Ovary (tissue), 7 donors: ENCODE measurements at regions not wholly inside any gene's neighbourhood (a gene's known extent, or its start where the extent isn't known, plus 50 kb on each side); places are given as distances from the start of the nearest gene placed in this dataset.

Source experiments
- DNase-seq, 5 donors: peaks; one replicate each; pipeline ENCODE4 v3.0.0-alpha.2; 2019 to 2020
- H3K27ac ChIP-seq, 2 donors: fragments of 200-600 bp; one replicate each; pipeline versions ENCODE4 v1.5.1 to v1.8.0; 2019 to 2022
- H3K27me3 ChIP-seq: fragments of 200-600 bp; one replicate; pipeline ENCODE4 v1.8.0; 2022
- H3K36me3 ChIP-seq: fragments of 200-600 bp; sonication (generic); one replicate; pipeline ENCODE4 v1.5.1; 2019
- H3K4me1 ChIP-seq: one replicate; pipeline ENCODE4 v1.8.1; 2013; ENCODE audit warnings: mild to moderate bottlenecking, moderate library complexity; ENCODE audit not compliant: insufficient read depth
- H3K4me3 ChIP-seq: fragments of 200-600 bp; sonication (generic); one replicate; pipeline ENCODE4 v1.5.1; 2017
- H3K9me3 ChIP-seq, 2 donors: fragments of 200-600 bp in 1 of 2; sonication (generic) in 1 of 2; one replicate each; pipeline versions ENCODE4 v1.5.1 to v1.8.1; 2013 to 2019; ENCODE audit warnings: mild to moderate bottlenecking in 1 of 2, moderate library complexity in 1 of 2
- EP300 ChIP-seq: sonication (generic); formaldehyde crosslinking; IDR thresholded peaks from one replicate; pipeline ENCODE4 v1.6.1; 2017; ENCODE audit warnings: antibody characterized with exemption
- POLR2A ChIP-seq: fragments of 450-650 bp; IDR thresholded peaks from one replicate; pipeline ENCODE4 v1.6.1; 2017; ENCODE audit warnings: antibody characterized with exemption, mild to moderate bottlenecking, moderate library complexity
- WGBS, 3 donors: extraction: QIAGEN DNeasy Blood & Tissue Kit in 1 of 3; methylation state at CpG; one replicate each; pipeline versions ENCODE4 v1.1.5 to v1.1.7; 2013 to 2017; 5-methylcytosine and 5-hydroxymethylcytosine counted together
- intact Hi-C, 4 donors: fragments of 100-400 bp; cut with DNase I; formaldehyde crosslinking; loops; one replicate each; pipeline versions ENCODE4 v1.11.0 to v1.15.1; 2022 to 2023
- TF ChIP-seq, protein P1 (sequence below), 3 donors: fragments of 450-650 bp in 2 of 3; fragments of 200-600 bp in 1 of 3; IDR thresholded peaks; one replicate each; pipeline versions ENCODE4 v1.5.1 to v1.8.0; 2016 to 2022; ENCODE audit warnings: antibody characterized with exemption in 3 of 3, mild to moderate bottlenecking in 1 of 3
- donor health status: DM: no; HTN: no; CAD: no; lungs with moderate emphysema.
- donor health status: DM: no; HTN: no; CAD: no.
- donor health status: Bipolar disorder and iron deficiency.
- donor health status: DM: no; HTN: no; CAD: no.
- donor health status: DM: yes; HTN: yes; CAD: no.

GRCh38 chr3:40913641-40914040 is 285.7 kb upstream of the CTNNB1 start:
- Histone ChIP-seq H3K36me3 (no peaks in the 10 kb centered on the region), H3K9me3 (no peaks in the 10 kb centered on the region), H3K4me3 (no peak overlapping the region), H3K27me3 (no peaks in the 10 kb centered on the region), H3K4me1 (no peaks in the 10 kb centered on the region), H3K27ac (no peak overlapping the region)
- TF ChIP-seq EP300 (no peak), POLR2A (no peak)
- TF ChIP-seq, protein P1, sequence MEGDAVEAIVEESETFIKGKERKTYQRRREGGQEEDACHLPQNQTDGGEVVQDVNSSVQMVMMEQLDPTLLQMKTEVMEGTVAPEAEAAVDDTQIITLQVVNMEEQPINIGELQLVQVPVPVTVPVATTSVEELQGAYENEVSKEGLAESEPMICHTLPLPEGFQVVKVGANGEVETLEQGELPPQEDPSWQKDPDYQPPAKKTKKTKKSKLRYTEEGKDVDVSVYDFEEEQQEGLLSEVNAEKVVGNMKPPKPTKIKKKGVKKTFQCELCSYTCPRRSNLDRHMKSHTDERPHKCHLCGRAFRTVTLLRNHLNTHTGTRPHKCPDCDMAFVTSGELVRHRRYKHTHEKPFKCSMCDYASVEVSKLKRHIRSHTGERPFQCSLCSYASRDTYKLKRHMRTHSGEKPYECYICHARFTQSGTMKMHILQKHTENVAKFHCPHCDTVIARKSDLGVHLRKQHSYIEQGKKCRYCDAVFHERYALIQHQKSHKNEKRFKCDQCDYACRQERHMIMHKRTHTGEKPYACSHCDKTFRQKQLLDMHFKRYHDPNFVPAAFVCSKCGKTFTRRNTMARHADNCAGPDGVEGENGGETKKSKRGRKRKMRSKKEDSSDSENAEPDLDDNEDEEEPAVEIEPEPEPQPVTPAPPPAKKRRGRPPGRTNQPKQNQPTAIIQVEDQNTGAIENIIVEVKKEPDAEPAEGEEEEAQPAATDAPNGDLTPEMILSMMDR (IDR thresholded peaks at IDR 0.05) = no peak
- intact Hi-C loops = no loop called here
- no peak for DNase-seq
- WGBS, 3 donors = 80 to 87% (median 83%) methylated on average over 2 of the region's 2 CpGs

- Histone ChIP-seq H3K4me3 (no peak overlapping the region), H3K36me3 (no peaks in the 10 kb centered on the region), H3K27ac (no peak overlapping the region), H3K9me3 (no peaks in the 10 kb centered on the region), H3K27me3 (no peaks in the 10 kb centered on the region), H3K4me1 (no peaks in the 10 kb centered on the region)
- TF ChIP-seq, protein P1 (IDR thresholded peaks at IDR 0.05) = no peak
- TF ChIP-seq EP300 (no peak), POLR2A (no peak)
- intact Hi-C loops = no loop called here
- 64 to 73% (median 67%) methylated on average over 2 of the region's 2 CpGs for WGBS, 3 donors
- no peak for DNase-seq
Measured at GRCh38 chr3:40914475-40914874, 284.8 kb upstream of the CTNNB1 start.

DNA sequence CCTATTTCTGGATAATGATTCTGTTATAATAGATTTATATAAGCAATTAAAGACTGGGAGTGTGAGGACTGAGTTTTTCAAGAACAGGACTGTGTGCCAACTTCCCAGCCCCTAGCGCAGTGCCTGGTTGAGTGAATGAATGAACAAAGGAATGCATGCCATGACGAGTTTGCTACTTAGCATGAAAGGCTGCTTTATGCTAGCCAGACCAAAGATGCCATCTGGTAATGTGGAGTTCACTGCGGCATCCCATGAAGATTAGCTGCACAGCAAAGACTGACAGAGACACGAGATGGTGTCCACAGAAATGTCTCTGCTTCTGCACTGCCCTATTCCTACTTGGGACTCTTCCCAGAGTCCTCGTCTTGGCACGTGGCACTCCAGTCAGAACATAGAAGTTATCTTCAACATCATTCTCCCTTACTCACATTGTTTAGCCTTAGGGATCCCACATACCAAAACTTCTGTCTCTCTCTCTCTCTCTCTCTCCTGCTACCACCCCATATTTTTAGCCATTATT is 283.9 kb upstream of the CTNNB1 start:
- Histone ChIP-seq H3K4me1 (no peaks in the 10 kb centered on the region), H3K9me3 (no peaks in the 10 kb centered on the region), H3K4me3 (no peak overlapping the region), H3K36me3 (no peaks in the 10 kb centered on the region), H3K27me3 (no peaks in the 10 kb centered on the region), H3K27ac (no peak overlapping the region)
- intact Hi-C loops = no loop called here
- TF ChIP-seq EP300 = no peak
- TF ChIP-seq POLR2A = no peak
- TF ChIP-seq, protein P1 (IDR thresholded peaks at IDR 0.05) = no peak
- DNase-seq = no peak
- WGBS, 3 donors = 87 to 89% (median 89%) methylated on average over 6 of the region's 6 CpGs

GRCh38 chr3:40920041-40920440 is 279.3 kb upstream of the CTNNB1 start:
- Histone ChIP-seq H3K27ac (no peak overlapping the region), H3K4me3 (no peak overlapping the region), H3K27me3 (no peaks in the 10 kb centered on the region), H3K36me3 (no peaks in the 10 kb centered on the region), H3K9me3 (no peaks in the 10 kb centered on the region), H3K4me1 (peaks cover 7% of the 10 kb centered on the region)
- no peak for DNase-seq
- no peak for TF ChIP-seq POLR2A
- TF ChIP-seq, protein P1 (IDR thresholded peaks at IDR 0.05) = no peak
- TF ChIP-seq EP300 = no peak
- intact Hi-C loops = loop anchor here in 1 of 4 donors (10.0 kb wide), 1 partner anchor 335 kb away; no protein-coding TSS in a partner anchor
- WGBS, 3 donors = 74 to 77% (median 75%) methylated on average over 2 of the region's 2 CpGs
